ENCODE measurements at regions not wholly inside any gene's neighbourhood (a gene's known extent, or its start where the extent isn't known, plus 50 kb on each side); places are given as distances from the start of the nearest gene placed in this dataset.

DNA sequence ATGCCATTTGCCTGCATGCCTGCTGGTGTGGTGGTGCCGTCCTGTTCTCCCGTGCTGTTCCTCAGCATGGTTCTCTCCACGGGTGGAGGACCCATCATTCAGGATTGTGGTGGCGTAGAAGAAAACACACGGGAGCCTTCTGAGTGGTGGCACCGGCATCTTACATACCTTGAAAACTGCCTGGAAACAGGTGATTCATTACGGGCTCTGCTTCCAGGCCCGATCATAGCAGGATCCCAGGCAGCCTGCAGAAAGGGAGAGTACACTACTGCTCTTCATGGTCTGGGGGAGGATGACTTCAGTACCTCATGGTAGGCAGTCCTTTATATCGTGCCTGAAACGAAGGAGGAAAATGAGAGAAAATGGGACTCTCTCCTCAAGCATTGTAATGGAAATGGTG is 66.6 kb upstream of the KCNA5 start:
- TF ChIP-seq, protein P1, sequence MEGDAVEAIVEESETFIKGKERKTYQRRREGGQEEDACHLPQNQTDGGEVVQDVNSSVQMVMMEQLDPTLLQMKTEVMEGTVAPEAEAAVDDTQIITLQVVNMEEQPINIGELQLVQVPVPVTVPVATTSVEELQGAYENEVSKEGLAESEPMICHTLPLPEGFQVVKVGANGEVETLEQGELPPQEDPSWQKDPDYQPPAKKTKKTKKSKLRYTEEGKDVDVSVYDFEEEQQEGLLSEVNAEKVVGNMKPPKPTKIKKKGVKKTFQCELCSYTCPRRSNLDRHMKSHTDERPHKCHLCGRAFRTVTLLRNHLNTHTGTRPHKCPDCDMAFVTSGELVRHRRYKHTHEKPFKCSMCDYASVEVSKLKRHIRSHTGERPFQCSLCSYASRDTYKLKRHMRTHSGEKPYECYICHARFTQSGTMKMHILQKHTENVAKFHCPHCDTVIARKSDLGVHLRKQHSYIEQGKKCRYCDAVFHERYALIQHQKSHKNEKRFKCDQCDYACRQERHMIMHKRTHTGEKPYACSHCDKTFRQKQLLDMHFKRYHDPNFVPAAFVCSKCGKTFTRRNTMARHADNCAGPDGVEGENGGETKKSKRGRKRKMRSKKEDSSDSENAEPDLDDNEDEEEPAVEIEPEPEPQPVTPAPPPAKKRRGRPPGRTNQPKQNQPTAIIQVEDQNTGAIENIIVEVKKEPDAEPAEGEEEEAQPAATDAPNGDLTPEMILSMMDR (IDR thresholded peaks at IDR 0.05 in 4 of 5, conservative IDR thresholded peaks at IDR 0.05 in 1 of 5): no peak
- TF ChIP-seq POLR2A (IDR thresholded peaks at IDR 0.05): no peak
